ENCODE measurements at regions not wholly inside any gene's neighbourhood (a gene's known extent, or its start where the extent isn't known, plus 50 kb on each side); places are given as distances from the start of the nearest gene placed in this dataset.
"Not testable (repeated sequence)": the region's sequence is repeated elsewhere in the genome, so short reads cannot be mapped to it uniquely, and the experiment has no call there.

- no peak for DNase-seq
Observed at GRCh38 chr4:155037031-155037430, 171.4 kb upstream of the NPY2R start.

GRCh38 chr4:155038459-155038858, 170.0 kb upstream of the NPY2R start:
- no peak for DNase-seq

GRCh38 chr4:155039162-155039561, 169.3 kb upstream of the NPY2R start:
- no peak for DNase-seq

- no peak for DNase-seq
Observed at GRCh38 chr4:155040031-155040430, 168.4 kb upstream of the NPY2R start.

- no peak for DNase-seq
Observed at GRCh38 chr4:155042014-155042413, 166.4 kb upstream of the NPY2R start.

- not testable (repeated sequence) for DNase-seq
Observed at GRCh38 chr4:155044251-155044650, 164.2 kb upstream of the NPY2R start.

- DNase-seq, result no peak
Observed at GRCh38 chr4:155047755-155048154, 160.7 kb upstream of the NPY2R start.

- DNase-seq, result not testable (repeated sequence)
Observed at GRCh38 chr4:155054042-155054441, 154.4 kb upstream of the NPY2R start.

GRCh38 chr4:155060419-155060818, 148.0 kb upstream of the NPY2R start:
- no peak for DNase-seq

- no peak for DNase-seq
Observed at GRCh38 chr4:155060873-155061272, 147.6 kb upstream of the NPY2R start.

- no peak for DNase-seq
Observed at GRCh38 chr4:155062948-155063347, 145.5 kb upstream of the NPY2R start.

GRCh38 chr4:155064934-155065333, 143.5 kb upstream of the NPY2R start:
- not testable (repeated sequence) for DNase-seq

- no peak for DNase-seq
Observed at GRCh38 chr4:155066871-155067270, 141.6 kb upstream of the NPY2R start.

- DNase-seq, result no peak
Observed at GRCh38 chr4:155071962-155072361, 136.5 kb upstream of the NPY2R start.

GRCh38 chr4:155072417-155072816, 136.0 kb upstream of the NPY2R start:
- DNase-seq, result no peak

- no peak for DNase-seq
Observed at GRCh38 chr4:155073852-155074251, 134.6 kb upstream of the NPY2R start.

GRCh38 chr4:155076256-155076785, 132.1 kb upstream of the NPY2R start:
- DNase-seq, result no peak

- DNase-seq, result no peak
Observed at GRCh38 chr4:155077452-155078229, 130.8 kb upstream of the NPY2R start.

- DNase-seq, result no peak
Observed at GRCh38 chr4:155079871-155080270, 128.6 kb upstream of the NPY2R start.

GRCh38 chr4:155081222-155081621, 127.2 kb upstream of the NPY2R start:
- DNase-seq, result no peak

- DNase-seq, result no peak
Observed at GRCh38 chr4:155085843-155086530, 122.4 kb upstream of the NPY2R start.

GRCh38 chr4:155094201-155094820, 114.1 kb upstream of the NPY2R start:
- no peak for DNase-seq

GRCh38 chr4:155099231-155099630, 109.2 kb upstream of the NPY2R start:
- no peak for DNase-seq

Data from C1 segment of cervical spinal cord (tissue), 14 donors.